AG04450 (cell line): ENCODE measurements at regions not wholly inside any gene's neighbourhood (a gene's known extent, or its start where the extent isn't known, plus 50 kb on each side); places are given as distances from the start of the nearest gene placed in this dataset.

ENCODE experiments used
- CTCF ChIA-PET: fragments of 300-600, 350-600 bp; formaldehyde crosslinking; extraction: SDS; loops from one replicate; lab custom pipeline; 2022; ENCODE audit warnings: antibody characterized with exemption, inconsistent platforms; lab: Charles Lee
- POLR2A ChIA-PET: fragments of 350-600 bp; formaldehyde crosslinking; extraction: SDS; loops from one replicate; lab custom pipeline; 2021; ENCODE audit warnings: antibody characterized with exemption, inconsistent platforms; lab: Yijun Ruan, JAX
- DNase-seq: peaks from one replicate; pipeline ENCODE4 v3.0.0-alpha.2; 2011; ENCODE audit warnings: low read depth, low spot score
- H3K27ac ChIP-seq: one replicate; pipeline ENCODE4 v1.5.1; 2012; ENCODE audit warnings: low read depth, low read length, control low read depth
- H3K27me3 ChIP-seq: one replicate; pipeline ENCODE4 v1.6.0; 2012; ENCODE audit warnings: low read length; ENCODE audit not compliant: control insufficient read depth, insufficient read depth
- H3K4me3 ChIP-seq: 2 replicates; pipeline ENCODE4 v1.5.1; 2011; ENCODE audit warnings: mild to moderate bottlenecking, low read depth, low read length, control low read depth
- H3K9me3 ChIP-seq: 2 replicates; pipeline ENCODE4 v1.5.1; 2012; ENCODE audit warnings: low read length; ENCODE audit not compliant: control insufficient read depth, insufficient read depth
- TF ChIP-seq, protein P1 (sequence below): IDR thresholded peaks from 2 replicates; pipeline ENCODE4 v1.5.1; 2011; ENCODE audit warnings: low read depth, low read length, control low read depth, inconsistent platforms

DNA sequence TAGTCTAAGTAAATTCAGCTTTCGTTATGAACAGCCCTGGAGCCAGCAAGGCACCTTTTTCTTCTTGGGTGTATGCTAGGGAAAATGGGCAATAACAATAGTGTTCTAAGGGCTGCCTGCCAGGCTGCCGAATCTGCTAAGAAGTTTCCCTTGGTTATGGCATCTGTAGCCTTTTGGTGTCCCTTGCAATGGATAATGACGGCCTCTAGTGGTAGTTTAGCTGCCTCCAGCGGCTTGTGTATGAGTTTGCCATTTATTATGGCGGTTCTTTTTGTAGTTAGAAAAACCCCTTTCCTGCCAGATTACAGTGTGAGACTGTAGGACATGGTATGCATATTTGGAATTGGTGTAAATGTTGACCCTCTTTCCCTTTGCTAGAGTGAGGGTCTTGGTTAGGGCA is 78.9 kb upstream of the SPIN4 start:
- Histone ChIP-seq H3K27ac (no peak overlapping the region), H3K27me3 (no peaks in the 10 kb centered on the region), H3K4me3 (no peak overlapping the region), H3K9me3 (no peaks in the 10 kb centered on the region)
- TF ChIP-seq, protein P1, sequence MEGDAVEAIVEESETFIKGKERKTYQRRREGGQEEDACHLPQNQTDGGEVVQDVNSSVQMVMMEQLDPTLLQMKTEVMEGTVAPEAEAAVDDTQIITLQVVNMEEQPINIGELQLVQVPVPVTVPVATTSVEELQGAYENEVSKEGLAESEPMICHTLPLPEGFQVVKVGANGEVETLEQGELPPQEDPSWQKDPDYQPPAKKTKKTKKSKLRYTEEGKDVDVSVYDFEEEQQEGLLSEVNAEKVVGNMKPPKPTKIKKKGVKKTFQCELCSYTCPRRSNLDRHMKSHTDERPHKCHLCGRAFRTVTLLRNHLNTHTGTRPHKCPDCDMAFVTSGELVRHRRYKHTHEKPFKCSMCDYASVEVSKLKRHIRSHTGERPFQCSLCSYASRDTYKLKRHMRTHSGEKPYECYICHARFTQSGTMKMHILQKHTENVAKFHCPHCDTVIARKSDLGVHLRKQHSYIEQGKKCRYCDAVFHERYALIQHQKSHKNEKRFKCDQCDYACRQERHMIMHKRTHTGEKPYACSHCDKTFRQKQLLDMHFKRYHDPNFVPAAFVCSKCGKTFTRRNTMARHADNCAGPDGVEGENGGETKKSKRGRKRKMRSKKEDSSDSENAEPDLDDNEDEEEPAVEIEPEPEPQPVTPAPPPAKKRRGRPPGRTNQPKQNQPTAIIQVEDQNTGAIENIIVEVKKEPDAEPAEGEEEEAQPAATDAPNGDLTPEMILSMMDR = no peak
- ChIA-PET CTCF (no interaction called here), POLR2A (no interaction called here)
- DNase-seq = no peak

- Histone ChIP-seq H3K27me3 (no peaks in the 10 kb centered on the region), H3K27ac (no peak overlapping the region), H3K4me3 (no peak overlapping the region), H3K9me3 (no peaks in the 10 kb centered on the region)
- no peak for DNase-seq
- TF ChIP-seq, protein P1 = no peak
- CTCF ChIA-PET = no interaction called here
- POLR2A ChIA-PET = no interaction called here
Measured at GRCh38 chrX:63428348-63428747, 77.2 kb upstream of the SPIN4 start.

DNA sequence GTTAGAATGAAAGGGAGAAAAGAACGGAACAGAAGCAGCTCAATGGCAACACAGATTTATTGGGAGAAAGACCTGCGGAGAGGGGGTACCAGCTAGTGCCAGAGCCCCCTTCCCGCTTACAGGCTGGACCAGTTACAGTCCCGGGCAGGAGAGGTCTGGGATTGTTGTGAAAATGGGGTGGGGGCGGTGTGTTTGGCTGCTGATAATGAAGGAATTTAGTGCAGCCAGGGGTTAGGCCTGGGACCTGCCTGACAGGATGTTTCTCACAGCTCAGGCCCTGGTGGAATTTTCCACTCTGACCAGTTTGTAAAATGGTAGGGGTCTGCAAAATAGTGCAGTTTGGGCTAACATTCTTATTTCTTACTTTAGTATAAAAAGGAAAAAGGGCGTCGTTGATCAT is 75.4 kb upstream of the SPIN4 start:
- no peaks in the 10 kb centered on the region for H3K9me3 ChIP-seq
- ChIA-PET POLR2A (no interaction called here), CTCF (no interaction called here)
- H3K4me3 ChIP-seq = no peak overlapping the region
- DNase-seq = no peak
- TF ChIP-seq, protein P1 = no peak
- no peak overlapping the region for H3K27ac ChIP-seq
- H3K27me3 ChIP-seq = no peaks in the 10 kb centered on the region

- TF ChIP-seq, protein P1 = no peak
- CTCF ChIA-PET = no interaction called here
- no peaks in the 10 kb centered on the region for H3K27me3 ChIP-seq
- no peak overlapping the region for H3K27ac ChIP-seq
- DNase-seq = no peak
- POLR2A ChIA-PET = no interaction called here
- H3K9me3 ChIP-seq = no peaks in the 10 kb centered on the region
- H3K4me3 ChIP-seq = no peak overlapping the region
Measured at GRCh38 chrX:63424063-63424462, 72.9 kb upstream of the SPIN4 start.

- H3K4me3 ChIP-seq = no peak overlapping the region
- CTCF ChIA-PET = no interaction called here
- DNase-seq = no peak
- H3K9me3 ChIP-seq = no peaks in the 10 kb centered on the region
- POLR2A ChIA-PET = no interaction called here
- TF ChIP-seq, protein P1 = no peak
- H3K27me3 ChIP-seq = no peaks in the 10 kb centered on the region
- H3K27ac ChIP-seq = no peak overlapping the region
Measured at GRCh38 chrX:63421411-63421810, 70.3 kb upstream of the SPIN4 start.
